GM12875 (cell line): ENCODE measurements at regions not wholly inside any gene's neighbourhood (a gene's known extent, or its start where the extent isn't known, plus 50 kb on each side); places are given as distances from the start of the nearest gene placed in this dataset.

Source experiments
- H3K4me3 ChIP-seq: one replicate; pipeline ENCODE4 v1.5.1; 2011; ENCODE audit warnings: low read depth, low read length, control low read depth
- TF ChIP-seq, protein P1 (sequence below): IDR thresholded peaks from 2 replicates; pipeline ENCODE4 v1.5.1; 2011; ENCODE audit warnings: low read depth, mild to moderate bottlenecking, control low read depth, inconsistent platforms, low read length, moderate library complexity, borderline replicate concordance; ENCODE audit not compliant: insufficient read depth

GRCh38 chr1:83735526-83735925 lies 263.4 kb downstream of the TTLL7 start:
- H3K4me3 ChIP-seq, result no peak overlapping the region
- TF ChIP-seq, protein P1, sequence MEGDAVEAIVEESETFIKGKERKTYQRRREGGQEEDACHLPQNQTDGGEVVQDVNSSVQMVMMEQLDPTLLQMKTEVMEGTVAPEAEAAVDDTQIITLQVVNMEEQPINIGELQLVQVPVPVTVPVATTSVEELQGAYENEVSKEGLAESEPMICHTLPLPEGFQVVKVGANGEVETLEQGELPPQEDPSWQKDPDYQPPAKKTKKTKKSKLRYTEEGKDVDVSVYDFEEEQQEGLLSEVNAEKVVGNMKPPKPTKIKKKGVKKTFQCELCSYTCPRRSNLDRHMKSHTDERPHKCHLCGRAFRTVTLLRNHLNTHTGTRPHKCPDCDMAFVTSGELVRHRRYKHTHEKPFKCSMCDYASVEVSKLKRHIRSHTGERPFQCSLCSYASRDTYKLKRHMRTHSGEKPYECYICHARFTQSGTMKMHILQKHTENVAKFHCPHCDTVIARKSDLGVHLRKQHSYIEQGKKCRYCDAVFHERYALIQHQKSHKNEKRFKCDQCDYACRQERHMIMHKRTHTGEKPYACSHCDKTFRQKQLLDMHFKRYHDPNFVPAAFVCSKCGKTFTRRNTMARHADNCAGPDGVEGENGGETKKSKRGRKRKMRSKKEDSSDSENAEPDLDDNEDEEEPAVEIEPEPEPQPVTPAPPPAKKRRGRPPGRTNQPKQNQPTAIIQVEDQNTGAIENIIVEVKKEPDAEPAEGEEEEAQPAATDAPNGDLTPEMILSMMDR, result no peak

- no peak overlapping the region for H3K4me3 ChIP-seq
- TF ChIP-seq, protein P1, result no peak
Observed at GRCh38 chr1:83734420-83734819, 264.5 kb downstream of the TTLL7 start.

- H3K4me3 ChIP-seq, result no peak overlapping the region
- TF ChIP-seq, protein P1, result no peak
Observed at GRCh38 chr1:83725735-83726360, 273.1 kb downstream of the TTLL7 start.

DNA sequence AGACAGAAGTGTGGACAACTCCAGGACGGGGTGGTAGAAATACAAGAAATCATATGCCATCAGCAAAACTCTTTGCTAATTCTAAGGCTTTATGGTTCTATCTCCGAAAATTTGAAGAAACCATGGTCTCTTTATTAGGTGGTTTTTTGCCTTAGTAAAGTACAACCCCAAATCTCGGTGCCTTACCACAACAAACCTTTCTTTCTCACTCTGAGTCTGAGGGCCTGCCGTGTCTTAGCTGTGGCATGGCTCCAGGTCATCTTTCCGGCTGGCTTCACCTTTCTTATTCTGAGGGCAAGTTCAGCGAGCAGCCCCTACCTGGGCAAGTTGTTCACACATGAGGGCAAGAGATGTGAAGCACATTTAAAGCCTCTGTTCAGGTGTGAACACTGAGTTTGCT lies 280.6 kb downstream of the TTLL7 start:
- TF ChIP-seq, protein P1, result no peak
- no peak overlapping the region for H3K4me3 ChIP-seq

GRCh38 chr1:83717785-83718184 lies 281.1 kb downstream of the TTLL7 start:
- no peak overlapping the region for H3K4me3 ChIP-seq
- TF ChIP-seq, protein P1, result no peak

GRCh38 chr1:83716641-83717040 lies 282.3 kb downstream of the TTLL7 start:
- no peak overlapping the region for H3K4me3 ChIP-seq
- TF ChIP-seq, protein P1, result no peak

DNA sequence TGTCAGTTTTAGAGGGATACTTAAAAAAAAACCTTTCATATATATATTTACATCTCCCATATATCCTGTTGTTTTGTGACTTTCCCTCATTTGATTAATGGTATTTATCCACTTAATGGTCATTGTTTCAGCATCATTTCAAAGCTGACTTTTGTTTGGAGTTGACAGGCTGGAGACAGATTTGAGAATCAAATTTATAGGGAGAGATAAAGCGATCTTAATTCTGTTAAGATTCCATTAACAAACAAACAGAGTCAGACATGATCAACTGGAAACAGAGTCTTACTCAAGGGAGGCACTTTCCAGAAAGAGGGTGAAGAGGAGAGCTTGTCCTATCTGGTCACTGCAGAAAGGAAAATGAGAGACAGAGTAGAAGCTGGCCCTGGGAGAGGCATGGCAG lies 283.4 kb downstream of the TTLL7 start:
- TF ChIP-seq, protein P1, result no peak
- no peak overlapping the region for H3K4me3 ChIP-seq
